ENCODE measurements at regions not wholly inside any gene's neighbourhood (a gene's known extent, or its start where the extent isn't known, plus 50 kb on each side); places are given as distances from the start of the nearest gene placed in this dataset.
"Not testable (repeated sequence)": the region's sequence is repeated elsewhere in the genome, so short reads cannot be mapped to it uniquely, and the experiment has no call there.

DNA sequence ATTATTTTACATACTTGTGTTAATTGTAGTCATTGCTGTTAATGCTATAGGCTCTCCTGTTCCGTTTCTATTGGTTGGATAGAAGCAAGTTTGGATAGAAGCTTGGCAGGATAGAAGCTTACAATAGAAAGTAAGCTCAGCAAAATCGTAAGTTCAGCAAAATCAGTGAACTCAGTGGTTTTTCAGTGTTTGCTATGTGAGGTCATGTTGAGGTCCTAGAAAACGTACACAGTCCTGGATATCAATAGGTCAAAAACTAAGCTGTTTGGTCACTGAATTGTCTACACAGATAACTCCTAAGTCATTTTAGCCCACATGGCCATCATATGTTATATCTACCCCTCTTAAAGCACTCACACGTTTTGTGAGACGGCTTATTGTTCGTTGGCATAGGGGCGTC is 299.4 kb downstream of the MAN2A1 start:
- no peak for DNase-seq (ENCODE audit: low read depth in 2 of 3, low spot score in 2 of 3)

DNA sequence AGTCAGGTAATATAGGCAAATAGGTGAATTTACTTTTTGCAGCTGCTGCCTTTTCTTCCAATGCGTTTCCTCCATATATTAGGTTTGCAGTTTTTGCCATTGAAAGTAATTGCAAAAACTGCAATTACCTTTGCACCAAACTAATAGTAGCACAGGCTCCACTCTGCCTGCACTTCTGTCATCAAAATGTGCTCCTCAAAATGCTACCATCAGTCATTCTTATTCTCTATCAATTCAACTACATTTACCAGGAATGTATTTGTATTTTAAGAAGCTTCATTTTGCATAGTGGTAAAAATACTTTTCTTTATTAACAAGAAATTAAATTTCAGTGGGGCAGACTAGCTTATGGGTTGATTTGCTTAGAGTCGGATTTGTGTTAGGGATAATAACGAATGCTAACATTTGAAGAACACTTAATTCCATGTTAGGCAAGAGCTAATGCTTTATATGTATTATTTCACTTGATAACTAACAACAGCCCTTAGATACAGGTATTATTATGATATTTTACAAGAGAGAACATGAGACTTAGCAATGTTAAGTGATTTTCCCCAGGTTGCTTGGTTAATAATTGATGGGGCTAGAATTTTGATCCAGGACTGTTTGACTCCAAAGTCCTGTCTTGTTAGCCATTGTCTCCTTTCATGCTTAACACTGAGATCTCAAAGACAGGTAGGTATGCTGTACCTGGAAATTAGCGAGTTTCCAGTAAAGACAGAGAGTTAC is 300.4 kb downstream of the MAN2A1 start:
- no peak for DNase-seq (ENCODE audit: low read depth in 2 of 3, low spot score in 2 of 3)

DNA sequence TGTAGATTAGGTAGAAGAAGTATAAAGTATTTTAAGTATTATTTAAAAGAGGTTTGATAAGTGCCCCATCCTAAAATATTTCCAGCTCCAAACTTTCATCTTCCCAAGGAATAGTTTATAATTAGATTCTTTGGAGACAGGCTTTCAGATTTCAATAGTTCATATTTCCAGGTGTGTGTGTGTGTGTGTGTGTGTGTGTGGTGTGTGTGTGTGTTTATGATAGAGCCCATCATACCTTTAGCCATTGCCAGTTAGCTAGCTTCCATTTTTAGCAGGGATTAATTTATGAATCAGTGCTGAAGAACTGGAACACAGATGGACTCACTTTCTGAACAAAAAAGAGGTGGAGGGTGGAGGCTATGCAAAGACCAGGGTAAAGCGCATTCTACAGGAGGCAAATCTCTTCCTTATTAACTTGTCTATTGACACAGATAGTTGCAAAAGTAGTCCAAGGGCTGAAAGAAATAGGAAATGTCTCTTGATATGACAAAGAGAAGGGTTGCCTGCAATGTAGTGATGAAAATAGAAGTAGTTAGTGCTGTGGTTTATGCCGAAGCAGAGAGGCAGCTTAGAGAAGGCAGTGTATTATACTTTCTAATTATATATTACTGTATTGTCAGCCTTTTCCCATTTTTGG is 301.1 kb downstream of the MAN2A1 start:
- no peak for DNase-seq (ENCODE audit: low read depth in 2 of 3, low spot score in 2 of 3)

DNA sequence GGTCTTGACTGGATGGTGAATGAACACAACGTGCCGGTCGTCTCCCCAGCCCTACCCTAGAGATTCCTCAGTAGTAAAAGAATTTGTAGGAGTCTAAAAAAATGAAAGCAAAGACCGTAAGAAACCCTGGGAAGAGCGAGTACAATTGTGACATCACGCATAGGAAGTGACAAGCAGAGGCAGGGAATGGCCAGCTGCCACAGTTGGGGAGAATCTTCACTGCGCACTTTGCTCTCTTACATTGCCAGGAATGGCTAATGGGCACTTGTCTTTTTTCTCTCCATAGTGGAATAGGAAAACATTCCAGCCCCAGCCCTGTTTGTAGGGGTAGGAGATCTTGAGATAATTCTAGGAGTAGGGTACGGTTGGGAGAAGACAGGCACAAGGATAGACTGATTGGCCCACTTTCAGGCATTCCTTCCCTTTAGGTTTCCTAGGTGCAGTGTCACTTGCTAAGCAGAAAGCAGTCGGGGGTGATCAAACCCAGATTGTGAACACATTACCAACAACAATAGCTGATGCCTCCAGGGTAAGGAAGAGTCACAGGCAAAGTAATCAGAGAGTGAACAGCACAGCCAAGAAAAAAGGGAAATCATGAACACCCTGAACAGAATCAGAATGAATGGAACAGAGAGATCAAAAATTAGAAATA is 302.7 kb downstream of the MAN2A1 start:
- DNase-seq (ENCODE audit: low read depth in 2 of 3, low spot score in 2 of 3), result no peak

DNA sequence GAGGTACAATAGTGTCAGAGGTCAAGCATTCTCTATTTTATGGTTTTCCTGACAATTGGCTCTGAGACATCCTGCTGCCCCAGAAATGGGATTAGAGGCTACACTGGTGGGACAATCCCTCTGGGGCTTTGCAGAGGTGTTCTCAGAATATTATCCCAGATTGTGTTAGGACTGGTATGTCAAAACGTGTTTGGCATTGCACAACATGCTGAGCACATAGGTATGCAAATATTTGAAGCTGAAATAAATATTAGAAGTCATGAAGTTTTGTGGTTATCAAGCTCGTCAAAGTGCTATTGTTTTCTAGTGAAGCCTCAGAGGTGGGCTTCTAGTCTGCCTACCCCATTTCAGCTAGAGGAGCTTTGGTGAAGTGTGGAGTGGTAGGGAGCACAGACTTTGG is 304.4 kb downstream of the MAN2A1 start:
- no peak for DNase-seq (ENCODE audit: low read depth in 2 of 3, low spot score in 2 of 3)

DNA sequence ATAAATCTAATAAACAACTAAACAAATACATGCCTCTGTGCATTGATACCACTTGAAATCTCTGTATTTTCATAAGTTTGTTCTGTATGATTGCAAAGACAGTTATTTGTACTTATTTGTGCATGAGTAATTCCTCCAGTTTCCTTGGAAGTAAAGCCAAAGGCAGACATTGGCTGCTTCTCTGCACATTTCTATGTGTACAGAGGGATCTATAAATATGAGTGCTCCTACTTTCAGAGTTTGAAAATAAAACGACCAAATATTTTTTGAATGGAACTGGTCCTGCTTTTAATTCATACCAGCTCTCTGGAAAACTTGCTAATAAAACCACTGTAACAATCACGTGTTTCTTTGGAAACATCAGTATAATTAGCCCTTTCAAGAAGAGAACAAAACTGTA is 306.5 kb downstream of the MAN2A1 start:
- DNase-seq (ENCODE audit: low read depth in 2 of 3, low spot score in 2 of 3), result no peak

DNA sequence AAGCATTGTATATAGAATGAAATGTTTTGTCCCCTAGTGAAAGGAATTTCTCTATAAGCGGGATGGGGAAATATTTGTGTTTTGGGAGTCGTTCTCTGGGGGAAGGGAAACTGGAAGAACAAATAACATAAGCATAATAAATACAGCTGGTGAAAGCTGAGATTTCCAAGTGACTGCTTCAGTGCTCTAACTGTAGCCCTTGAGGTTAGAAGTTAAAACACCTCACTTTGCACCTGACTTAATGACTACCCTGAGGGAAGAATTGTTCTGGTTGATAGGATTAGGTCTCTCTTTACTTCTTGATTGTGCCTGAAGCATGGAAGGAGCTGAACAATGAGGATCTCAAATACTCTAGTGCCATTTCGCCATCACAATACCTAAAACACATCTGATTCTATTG is 307.4 kb downstream of the MAN2A1 start:
- no peak for DNase-seq (ENCODE audit: low read depth in 2 of 3, low spot score in 2 of 3)

DNA sequence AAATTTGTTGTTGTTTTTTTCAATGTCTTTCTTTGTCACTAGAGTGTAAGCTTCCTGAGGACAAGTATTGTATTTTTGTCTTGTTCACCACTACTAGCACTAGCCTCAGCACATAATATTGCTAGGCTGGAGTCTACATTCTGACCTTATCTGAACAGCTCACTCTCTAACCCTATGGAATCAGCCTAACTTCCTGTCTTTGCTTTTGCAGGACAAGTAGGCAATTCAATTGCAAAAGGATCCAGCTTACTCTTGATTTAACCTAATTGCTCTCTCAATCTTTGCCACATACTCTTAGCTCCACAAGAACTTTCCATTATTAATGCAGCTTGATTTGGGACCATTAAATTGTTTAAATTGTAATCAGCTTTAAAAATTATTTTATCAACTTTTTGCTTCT is 308.5 kb downstream of the MAN2A1 start:
- DNase-seq (ENCODE audit: low read depth in 2 of 3, low spot score in 2 of 3), result no peak

DNA sequence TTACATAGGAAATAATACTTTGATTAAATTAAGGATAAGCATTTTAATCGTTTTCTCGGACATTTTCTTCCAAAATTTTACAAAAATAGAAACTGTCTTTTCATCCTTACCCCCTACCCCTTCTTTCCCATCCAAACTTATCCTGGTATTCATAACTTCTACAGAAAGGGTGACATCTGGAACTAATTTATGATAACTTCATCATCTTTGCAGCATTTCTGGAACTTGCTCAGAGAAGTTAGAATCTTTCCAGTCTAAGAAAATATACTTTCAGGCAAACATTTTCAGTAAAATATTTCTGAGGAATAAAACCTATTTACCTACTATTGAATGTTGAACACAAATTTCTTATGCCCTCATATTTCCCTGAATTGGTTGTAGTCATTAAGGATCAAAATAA is 309.0 kb downstream of the MAN2A1 start:
- DNase-seq (ENCODE audit: low read depth in 2 of 3, low spot score in 2 of 3), result no peak

DNA sequence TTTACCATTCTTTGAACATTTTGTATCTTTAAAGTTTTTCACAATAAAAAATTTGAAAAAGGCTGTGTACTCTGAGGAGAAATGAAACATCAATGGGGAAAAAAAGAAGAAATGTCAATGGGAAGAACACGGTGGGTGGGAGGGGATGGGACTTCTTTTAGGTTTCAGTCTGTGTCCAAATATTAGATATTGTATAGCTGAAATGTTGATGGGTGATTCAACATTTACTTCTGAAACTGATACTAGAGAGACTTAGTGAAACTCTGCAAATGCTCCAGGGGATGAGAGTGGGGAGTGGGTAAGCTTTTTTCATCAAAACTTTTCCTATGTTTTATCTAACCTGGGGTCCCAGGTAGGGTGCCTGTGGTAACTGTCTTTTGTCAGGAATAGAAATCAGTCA is 311.9 kb downstream of the MAN2A1 start:
- no peak for DNase-seq (ENCODE audit: low read depth in 2 of 3, low spot score in 2 of 3)

DNA sequence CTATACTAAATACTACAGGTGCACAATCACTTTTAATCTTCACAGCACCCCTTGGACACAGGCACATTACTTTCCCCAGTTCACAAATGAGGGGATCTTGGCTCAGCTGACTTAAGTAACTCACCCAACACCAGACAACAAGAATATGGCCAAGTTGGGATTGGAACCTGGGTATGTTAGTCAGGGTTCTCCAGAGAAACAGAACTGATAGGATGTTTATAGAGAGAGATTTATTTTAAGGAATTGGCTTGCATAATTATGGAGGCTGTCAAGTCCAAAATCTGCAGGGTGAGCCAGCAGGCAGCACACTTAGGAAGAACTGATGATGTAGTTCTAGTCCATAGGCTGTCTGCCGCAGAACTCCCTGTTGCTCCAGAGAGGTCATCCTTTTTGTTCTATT is 312.9 kb downstream of the MAN2A1 start:
- DNase-seq (ENCODE audit: low read depth in 2 of 3, low spot score in 2 of 3), result no peak

DNA sequence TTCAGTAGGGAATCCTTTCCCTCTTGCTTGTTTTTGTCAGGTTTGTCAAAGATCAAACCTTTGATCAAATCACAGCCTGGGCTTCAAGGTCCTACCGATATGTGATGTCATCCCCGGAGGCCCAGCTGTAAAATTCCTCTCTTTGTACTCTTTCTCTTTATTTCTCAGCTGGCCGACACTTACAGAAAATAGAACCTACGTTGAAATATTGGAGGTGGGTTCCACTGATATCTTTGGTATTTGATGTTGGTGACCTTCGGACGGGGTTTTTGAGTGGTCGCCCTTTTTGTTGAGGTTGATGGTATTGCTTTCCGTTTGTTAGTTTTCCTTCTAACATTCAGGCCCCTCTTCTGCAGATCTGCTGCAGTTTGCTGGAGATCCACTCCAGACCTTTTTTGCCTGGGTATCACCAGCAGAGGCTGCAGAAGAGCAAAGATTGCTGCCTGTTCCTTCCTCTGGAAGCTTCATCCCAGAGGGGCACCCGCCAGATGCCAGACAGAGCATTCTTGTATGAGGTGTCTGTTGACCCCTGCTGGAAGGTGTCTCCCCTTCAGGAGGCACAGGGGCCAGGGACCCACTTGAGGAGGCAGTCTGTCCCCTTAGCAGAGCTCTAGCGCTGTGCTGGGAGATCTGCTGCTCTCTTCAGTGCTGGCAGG is 316.3 kb downstream of the MAN2A1 start:
- DNase-seq (ENCODE audit: low read depth in 2 of 3, low spot score in 2 of 3), result not testable (repeated sequence)

DNA sequence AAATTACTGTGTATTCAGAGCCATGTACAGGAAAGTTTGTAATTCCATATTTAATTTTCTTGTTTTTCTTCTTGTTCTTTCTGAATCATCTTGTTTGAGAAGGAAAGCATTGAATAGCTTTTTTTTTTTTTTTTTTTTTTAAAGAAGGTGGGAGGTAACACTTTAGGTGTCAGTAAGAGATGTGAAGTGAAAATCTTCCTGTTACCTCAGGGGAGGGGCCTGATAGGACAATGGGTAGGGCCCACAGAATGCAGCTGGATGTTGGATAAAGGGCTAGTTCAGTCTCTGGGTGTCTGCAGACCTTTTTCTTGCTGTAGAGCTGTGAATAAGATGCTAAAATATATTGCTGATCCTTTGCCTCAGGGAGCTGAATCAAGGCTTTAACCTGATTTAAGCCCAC is 317.4 kb downstream of the MAN2A1 start:
- DNase-seq (ENCODE audit: low read depth in 2 of 3, low spot score in 2 of 3), result no peak

DNA sequence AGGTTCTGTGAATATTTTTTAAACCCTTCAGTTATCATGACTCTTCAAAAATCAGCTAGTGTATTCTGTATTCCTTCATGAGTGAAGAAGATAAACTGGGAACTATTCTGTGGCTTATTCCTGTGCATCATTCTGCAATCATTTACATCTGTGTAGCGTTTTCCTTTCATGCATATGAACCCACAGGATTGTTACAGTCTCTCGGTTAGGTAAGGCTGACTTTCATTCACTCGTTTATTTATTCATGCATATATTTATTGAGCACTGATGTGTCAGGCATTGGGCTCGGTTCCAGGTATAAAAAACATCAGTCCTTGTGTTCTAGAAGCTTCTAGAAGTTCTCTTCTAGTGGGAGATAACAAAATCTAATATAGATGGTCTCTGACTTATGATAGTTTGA is 318.4 kb downstream of the MAN2A1 start:
- no peak for DNase-seq (ENCODE audit: low read depth in 2 of 3, low spot score in 2 of 3)

DNA sequence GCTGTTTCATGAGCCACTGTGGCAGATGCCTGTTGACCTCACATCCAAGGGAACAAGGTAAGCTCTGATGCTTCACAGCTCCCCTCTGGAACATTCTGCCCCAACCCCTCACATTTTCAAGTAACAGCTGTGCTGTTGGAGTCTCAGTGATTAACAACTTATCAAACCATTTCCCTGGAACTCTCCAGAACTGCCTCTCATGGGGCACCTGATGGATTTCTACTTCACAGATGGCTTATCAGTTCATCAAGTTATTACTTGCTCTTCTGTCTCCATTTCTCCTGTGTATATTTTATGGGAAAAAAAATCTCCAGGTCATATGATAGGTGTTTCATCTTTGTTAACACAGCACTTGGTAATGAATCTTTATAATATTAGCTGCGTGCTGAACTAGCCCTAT is 322.4 kb downstream of the MAN2A1 start:
- no peak for DNase-seq (ENCODE audit: low read depth in 2 of 3, low spot score in 2 of 3)

DNA sequence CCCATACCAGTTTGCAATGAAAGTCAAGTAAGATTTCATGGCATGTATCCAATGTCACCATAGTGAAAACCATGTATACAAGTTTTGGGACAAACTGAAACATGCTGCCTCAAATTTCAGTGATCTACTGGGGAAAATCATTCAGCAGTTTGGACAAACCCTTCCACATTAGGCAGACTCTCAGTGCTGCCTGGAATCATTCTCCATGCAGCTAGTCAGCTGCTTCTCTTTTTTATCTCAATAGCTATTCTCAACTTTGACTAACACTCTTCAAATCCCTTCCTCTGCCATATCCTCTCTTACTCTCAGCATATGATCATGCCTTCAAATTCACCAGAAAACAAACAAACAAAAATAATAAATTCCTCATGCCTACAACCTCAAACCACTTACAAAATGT is 323.3 kb downstream of the MAN2A1 start:
- no peak for DNase-seq (ENCODE audit: low read depth in 2 of 3, low spot score in 2 of 3)

DNA sequence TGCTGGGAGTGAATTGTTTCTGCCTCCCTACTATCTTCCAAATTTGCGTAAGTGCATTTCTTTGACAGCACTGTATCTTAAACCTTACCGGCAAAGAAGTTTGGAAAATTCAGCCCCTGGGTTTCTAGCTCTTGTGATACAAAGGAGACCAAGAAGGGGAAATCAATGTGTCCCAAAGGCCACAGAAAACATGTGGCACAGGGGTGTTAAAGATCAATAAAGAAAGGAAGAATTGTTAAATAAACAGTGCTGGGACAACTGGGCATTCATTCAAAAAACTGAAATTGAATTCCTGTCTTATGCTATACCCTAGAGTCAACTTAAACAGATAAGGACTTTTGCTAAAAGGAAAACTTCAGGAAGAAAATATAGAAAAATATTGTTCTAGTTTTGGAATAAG is 328.1 kb downstream of the MAN2A1 start:
- DNase-seq (ENCODE audit: low read depth in 2 of 3, low spot score in 2 of 3), result no peak

DNA sequence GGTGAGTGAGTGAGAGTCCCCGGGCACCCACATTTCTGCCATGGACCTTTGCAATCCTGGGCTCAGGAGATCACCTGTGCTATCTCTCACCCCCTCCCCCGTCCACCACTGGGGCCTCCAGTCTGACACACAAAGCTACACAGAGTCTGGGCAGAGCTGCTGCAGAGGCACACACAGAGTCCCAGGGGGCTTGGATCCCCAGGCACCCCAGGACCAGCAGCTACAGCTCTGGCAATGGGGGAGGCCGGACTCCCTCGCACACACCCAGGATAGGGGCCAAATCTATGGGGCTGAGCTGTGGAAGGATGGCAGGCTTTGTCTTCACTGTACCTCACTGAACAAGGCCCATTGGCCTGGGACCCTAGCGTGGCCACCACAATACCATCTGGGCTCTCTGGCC is 328.8 kb downstream of the MAN2A1 start:
- DNase-seq (ENCODE audit: low read depth in 2 of 3, low spot score in 2 of 3), result no peak

DNA sequence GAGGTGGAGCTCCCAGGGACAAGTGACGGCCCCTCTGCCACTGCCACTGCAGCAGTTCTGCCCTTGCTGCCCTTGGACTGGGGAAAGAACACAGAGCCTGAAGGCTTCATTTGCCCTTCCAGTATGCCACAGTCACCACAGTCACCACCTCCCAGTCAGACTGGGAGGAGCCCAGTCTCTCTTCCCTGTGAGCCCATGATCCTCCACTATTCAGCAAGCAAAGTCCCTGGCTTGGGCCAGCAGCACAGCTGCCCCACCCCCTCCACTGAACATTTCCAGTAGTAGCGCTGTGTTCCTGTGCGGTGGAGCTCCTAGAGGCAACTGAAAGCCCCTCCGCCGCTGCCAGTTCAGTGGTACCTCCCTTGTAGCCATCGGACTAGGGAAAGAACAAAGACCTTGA is 329.4 kb downstream of the MAN2A1 start:
- no peak for DNase-seq (ENCODE audit: low read depth in 2 of 3, low spot score in 2 of 3)

DNA sequence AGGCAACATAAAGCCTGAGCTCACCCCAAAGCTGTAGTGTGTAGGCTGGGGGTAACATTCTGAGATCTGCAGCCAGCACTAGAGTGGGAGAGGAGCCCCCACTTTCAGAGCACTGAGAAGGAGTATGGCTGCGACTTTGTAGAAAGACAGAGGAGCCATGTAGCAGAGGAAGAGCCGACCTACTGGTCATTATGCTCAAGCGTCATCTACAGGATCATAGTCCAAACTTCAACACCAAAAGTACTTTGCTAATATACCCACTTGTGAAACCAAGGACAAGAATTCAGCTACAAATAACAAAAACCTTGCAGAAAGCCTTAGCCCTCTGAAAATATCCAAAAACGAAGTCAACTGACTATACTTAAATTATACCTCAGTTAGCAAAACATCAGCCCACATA is 330.1 kb downstream of the MAN2A1 start:
- DNase-seq (ENCODE audit: low read depth in 2 of 3, low spot score in 2 of 3), result no peak

DNA sequence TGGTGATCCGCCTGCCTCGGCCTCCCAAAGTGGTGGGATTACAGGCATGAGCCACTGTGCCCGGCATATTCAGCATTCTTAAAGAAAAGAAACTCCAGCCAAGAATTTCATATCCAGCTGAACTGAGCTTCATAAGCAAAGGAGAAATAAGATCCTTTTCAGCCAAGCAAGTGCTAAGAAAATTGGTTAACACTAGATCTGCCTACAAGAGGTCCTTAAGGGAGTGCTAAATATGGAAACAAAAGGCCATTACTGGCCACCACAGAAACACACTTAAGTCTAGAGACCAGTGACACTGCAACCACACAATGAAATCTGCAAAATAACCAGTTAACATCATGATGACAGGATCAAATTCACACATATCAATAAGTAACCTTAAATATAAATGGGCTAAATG is 331.5 kb downstream of the MAN2A1 start:
- no peak for DNase-seq (ENCODE audit: low read depth in 2 of 3, low spot score in 2 of 3)

DNA sequence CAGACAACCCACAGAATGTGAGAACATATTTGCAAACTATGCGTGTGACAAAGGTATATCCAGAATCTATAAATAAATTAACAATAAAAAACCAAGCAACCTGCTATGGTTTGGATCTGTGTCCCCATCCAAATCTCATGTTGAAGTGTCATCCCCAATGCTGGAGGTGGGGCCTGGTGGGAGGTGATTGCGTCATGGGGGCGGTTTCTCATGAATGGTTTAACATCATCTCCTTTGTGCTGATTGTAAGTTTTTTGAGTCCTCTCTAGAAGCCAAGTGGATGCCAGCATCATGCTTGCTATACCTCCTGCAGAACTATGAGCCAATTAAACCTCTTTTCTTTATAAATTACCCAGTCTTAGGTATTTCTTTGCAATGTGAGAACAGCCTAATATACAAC is 335.4 kb downstream of the MAN2A1 start:
- no peak for DNase-seq (ENCODE audit: low read depth in 2 of 3, low spot score in 2 of 3)
